Uterus (tissue), 3 donors: ENCODE measurements at regions not wholly inside any gene's neighbourhood (a gene's known extent, or its start where the extent isn't known, plus 50 kb on each side); places are given as distances from the start of the nearest gene placed in this dataset.

ENCODE experiments used
- DNase-seq, 2 donors: peaks; one replicate each; pipeline ENCODE4 v3.0.0-alpha.2; 2019 to 2020
- H3K27ac ChIP-seq, 2 donors: fragments of 200-600 bp; sonication (generic); 1 replicate in 1 of 2; 2 replicates in 1 of 2; pipeline ENCODE4 v1.5.1; 2016 to 2018
- H3K27me3 ChIP-seq, 2 donors: fragments of 200-600 bp; sonication (generic); one replicate each; pipeline ENCODE4 v1.5.1; 2018 to 2019; ENCODE audit warnings: control low read depth in 1 of 2
- H3K36me3 ChIP-seq, 2 donors: fragments of 200-600 bp; sonication (generic); one replicate each; pipeline ENCODE4 v1.5.1; 2019; ENCODE audit warnings: control low read depth in 1 of 2
- H3K4me1 ChIP-seq, 2 donors: fragments of 200-600 bp; sonication (generic); one replicate each; pipeline ENCODE4 v1.5.1; 2018 to 2019; ENCODE audit warnings: control low read depth in 1 of 2
- H3K4me3 ChIP-seq, 2 donors: fragments of 200-600 bp; sonication (generic); 1 replicate in 1 of 2; 2 replicates in 1 of 2; pipeline ENCODE4 v1.5.1; 2018 to 2019; ENCODE audit warnings: mild to moderate bottlenecking in 1 of 2
- H3K9me3 ChIP-seq, 2 donors: fragments of 200-600 bp; sonication (generic); one replicate each; pipeline ENCODE4 v1.5.1; 2019; ENCODE audit warnings: control low read depth in 1 of 2
- CTCF ChIP-seq, 4 experiments: fragments of 200-600 bp in 2 of 4; fragments of 450-650 bp in 2 of 4; sonication (generic) in 2 of 4; IDR thresholded peaks; one replicate each; pipeline ENCODE4 v1.5.1; 2016 to 2019; ENCODE audit warnings: antibody characterized with exemption in 4 of 4, mild to moderate bottlenecking in 2 of 4, moderate library complexity in 1 of 4
- POLR2A ChIP-seq, 2 donors: fragments of 450-650 bp; IDR thresholded peaks; one replicate each; pipeline ENCODE4 v1.6.1; 2016; ENCODE audit warnings: antibody characterized with exemption in 2 of 2, mild to moderate bottlenecking in 1 of 2, moderate library complexity in 1 of 2
- intact Hi-C: fragments of 100-400 bp; cut with DNase I; formaldehyde crosslinking; loops from one replicate; pipeline ENCODE4 v1.15.1; 2023; ENCODE audit warnings: low total_unique reads
- donor health status: DM: yes; HTN: yes; CAD: no.

- Histone ChIP-seq H3K9me3 (no peaks in the 10 kb centered on the region), H3K4me1 (no peaks in the 10 kb centered on the region), H3K27ac (no peak overlapping the region), H3K4me3 (no peak overlapping the region), H3K27me3 (no peaks in the 10 kb centered on the region), H3K36me3 (no peaks in the 10 kb centered on the region)
- no peak for DNase-seq
- intact Hi-C loops, result no loop called here
- TF ChIP-seq POLR2A (IDR thresholded peaks at IDR 0.05) (no peak), CTCF (IDR thresholded peaks at IDR 0.05) (no peak)
These were observed 350.0 kb upstream of the POU3F1 start for GRCh38 chr1:38396606-38397005.

GRCh38 chr1:38394303-38394702 is 347.7 kb upstream of the POU3F1 start:
- no peaks in the 10 kb centered on the region for H3K36me3 ChIP-seq
- intact Hi-C loops, result no loop called here
- no peak overlapping the region for H3K4me3 ChIP-seq
- H3K27me3 ChIP-seq, result no peaks in the 10 kb centered on the region
- H3K9me3 ChIP-seq, result no peaks in the 10 kb centered on the region
- TF ChIP-seq CTCF (IDR thresholded peaks at IDR 0.05) (no peak), POLR2A (IDR thresholded peaks at IDR 0.05) (no peak)
- no peak overlapping the region for H3K27ac ChIP-seq
- no peaks in the 10 kb centered on the region for H3K4me1 ChIP-seq
- no peak for DNase-seq

- no peaks in the 10 kb centered on the region for H3K4me1 ChIP-seq
- H3K36me3 ChIP-seq, result no peaks in the 10 kb centered on the region
- H3K4me3 ChIP-seq, result no peak overlapping the region
- H3K9me3 ChIP-seq, result no peaks in the 10 kb centered on the region
- intact Hi-C loops, result no loop called here
- no peaks in the 10 kb centered on the region for H3K27me3 ChIP-seq
- TF ChIP-seq CTCF (IDR thresholded peaks at IDR 0.05), result no peak
- no peak for TF ChIP-seq POLR2A (IDR thresholded peaks at IDR 0.05)
- DNase-seq, result no peak
- H3K27ac ChIP-seq, result no peak overlapping the region
These were observed 346.3 kb upstream of the POU3F1 start for GRCh38 chr1:38392861-38393260.

GRCh38 chr1:38381256-38381655 is 334.7 kb upstream of the POU3F1 start:
- no peak for DNase-seq
- Histone ChIP-seq H3K27ac (no peak overlapping the region), H3K4me3 (no peak overlapping the region), H3K9me3 (no peaks in the 10 kb centered on the region), H3K27me3 (no peaks in the 10 kb centered on the region), H3K4me1 (no peaks in the 10 kb centered on the region), H3K36me3 (no peaks in the 10 kb centered on the region)
- TF ChIP-seq POLR2A (IDR thresholded peaks at IDR 0.05) (no peak), CTCF (IDR thresholded peaks at IDR 0.05) (no peak)
- intact Hi-C loops, result no loop called here

GRCh38 chr1:38376577-38376976 is 330.0 kb upstream of the POU3F1 start:
- H3K4me3 ChIP-seq, result no peak overlapping the region
- intact Hi-C loops, result no loop called here
- no peak overlapping the region for H3K27ac ChIP-seq
- no peaks in the 10 kb centered on the region for H3K4me1 ChIP-seq
- DNase-seq, result no peak
- no peaks in the 10 kb centered on the region for H3K27me3 ChIP-seq
- TF ChIP-seq POLR2A (IDR thresholded peaks at IDR 0.05) (no peak), CTCF (IDR thresholded peaks at IDR 0.05) (no peak)
- H3K9me3 ChIP-seq, result no peaks in the 10 kb centered on the region
- no peaks in the 10 kb centered on the region for H3K36me3 ChIP-seq
